PFSK-1 (cell line): ENCODE measurements at regions not wholly inside any gene's neighbourhood (a gene's known extent, or its start where the extent isn't known, plus 50 kb on each side); places are given as distances from the start of the nearest gene placed in this dataset.

ENCODE experiments used
- FOXP2 ChIP-seq: optimal IDR thresholded peaks from 2 replicates; pipeline ENCODE3; 2011; ENCODE audit warnings: borderline replicate concordance, control low read depth, inconsistent platforms; ENCODE audit not compliant: insufficient read depth; ENCODE audit errors: extremely low read length, extremely low read depth
- POLR2AphosphoS5 ChIP-seq: IDR thresholded peaks from 2 replicates; pipeline ENCODE4 v1.6.1; 2012; ENCODE audit warnings: low read depth, mild to moderate bottlenecking, control low read depth, low read length, moderate library complexity
- REST ChIP-seq, 2 experiments: IDR thresholded peaks; 2 replicates each; pipeline versions ENCODE4 v1.6.1 to v1.8.0; 2011 to 2012; ENCODE audit warnings: low read depth in 2 of 2, low read length in 2 of 2, control low read depth in 1 of 2, inconsistent platforms in 1 of 2, mild to moderate bottlenecking in 1 of 2, moderate library complexity in 1 of 2; ENCODE audit not compliant: insufficient read depth in 1 of 2
- SIN3A ChIP-seq: IDR thresholded peaks from 2 replicates; pipeline ENCODE4 v1.6.1; 2012; ENCODE audit warnings: mild to moderate bottlenecking, low read length, moderate library complexity, borderline replicate concordance; ENCODE audit not compliant: insufficient read depth
- TAF1 ChIP-seq: IDR thresholded peaks from 2 replicates; pipeline ENCODE4 v1.6.1; 2012; ENCODE audit warnings: low read length, control low read depth, borderline replicate concordance; ENCODE audit not compliant: insufficient read depth

- no peak for TF ChIP-seq SIN3A
- no peak for TF ChIP-seq REST (IDR thresholded peaks at IDR 0.05; ENCODE audit: insufficient read depth in 1 of 2, low read depth in 2 of 2, low read length in 2 of 2)
- no peak for TF ChIP-seq TAF1
- no peak for TF ChIP-seq FOXP2
- TF ChIP-seq POLR2AphosphoS5 = no peak
These were observed 90.8 kb downstream of the PCDH1 start for GRCh38 chr5:141787376-141787775.

- TF ChIP-seq POLR2AphosphoS5 (no peak), SIN3A (no peak), FOXP2 (no peak), REST (IDR thresholded peaks at IDR 0.05; ENCODE audit: insufficient read depth in 1 of 2, low read depth in 2 of 2, low read length in 2 of 2) (no peak), TAF1 (no peak)
These were observed 91.5 kb downstream of the PCDH1 start for GRCh38 chr5:141786700-141787099.

- TF ChIP-seq TAF1 = no peak
- no peak for TF ChIP-seq REST (IDR thresholded peaks at IDR 0.05; ENCODE audit: insufficient read depth in 1 of 2, low read depth in 2 of 2, low read length in 2 of 2)
- no peak for TF ChIP-seq POLR2AphosphoS5
- no peak for TF ChIP-seq SIN3A
- no peak for TF ChIP-seq FOXP2
These were observed 92.5 kb downstream of the PCDH1 start for GRCh38 chr5:141785711-141786110.

GRCh38 chr5:141785135-141785534 is 93.1 kb downstream of the PCDH1 start:
- no peak for TF ChIP-seq FOXP2
- TF ChIP-seq POLR2AphosphoS5 = no peak
- no peak for TF ChIP-seq TAF1
- TF ChIP-seq SIN3A = no peak
- no peak for TF ChIP-seq REST (IDR thresholded peaks at IDR 0.05; ENCODE audit: insufficient read depth in 1 of 2, low read depth in 2 of 2, low read length in 2 of 2)

GRCh38 chr5:141784529-141784928 is 93.7 kb downstream of the PCDH1 start:
- no peak for TF ChIP-seq SIN3A
- TF ChIP-seq TAF1 = no peak
- no peak for TF ChIP-seq POLR2AphosphoS5
- TF ChIP-seq FOXP2 = no peak
- no peak for TF ChIP-seq REST (IDR thresholded peaks at IDR 0.05; ENCODE audit: insufficient read depth in 1 of 2, low read depth in 2 of 2, low read length in 2 of 2)
